ENCODE measurements at regions not wholly inside any gene's neighbourhood (a gene's known extent, or its start where the extent isn't known, plus 50 kb on each side); places are given as distances from the start of the nearest gene placed in this dataset.

DNA sequence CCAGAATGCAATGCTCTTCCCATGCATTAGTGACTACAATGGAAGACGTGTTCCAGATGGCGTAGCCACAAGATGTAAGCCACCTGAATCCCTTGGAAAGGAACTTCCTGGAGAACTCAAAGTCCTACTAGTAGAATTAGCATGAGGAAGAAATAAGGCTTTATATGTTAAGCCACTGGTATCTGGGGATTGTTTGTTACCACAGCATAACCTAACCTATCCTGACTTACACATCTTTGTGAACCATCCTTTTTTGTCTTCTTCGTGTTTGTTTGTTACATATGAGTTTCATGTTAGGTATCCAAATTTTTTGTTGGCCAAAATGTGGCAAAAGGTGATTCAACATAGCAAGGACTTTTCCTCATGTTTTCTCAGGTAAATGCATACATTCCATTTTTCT is 188.9 kb downstream of the C1D start:
- no peak for TF ChIP-seq POLR2A (IDR thresholded peaks at IDR 0.05)
- TF ChIP-seq, protein P1, sequence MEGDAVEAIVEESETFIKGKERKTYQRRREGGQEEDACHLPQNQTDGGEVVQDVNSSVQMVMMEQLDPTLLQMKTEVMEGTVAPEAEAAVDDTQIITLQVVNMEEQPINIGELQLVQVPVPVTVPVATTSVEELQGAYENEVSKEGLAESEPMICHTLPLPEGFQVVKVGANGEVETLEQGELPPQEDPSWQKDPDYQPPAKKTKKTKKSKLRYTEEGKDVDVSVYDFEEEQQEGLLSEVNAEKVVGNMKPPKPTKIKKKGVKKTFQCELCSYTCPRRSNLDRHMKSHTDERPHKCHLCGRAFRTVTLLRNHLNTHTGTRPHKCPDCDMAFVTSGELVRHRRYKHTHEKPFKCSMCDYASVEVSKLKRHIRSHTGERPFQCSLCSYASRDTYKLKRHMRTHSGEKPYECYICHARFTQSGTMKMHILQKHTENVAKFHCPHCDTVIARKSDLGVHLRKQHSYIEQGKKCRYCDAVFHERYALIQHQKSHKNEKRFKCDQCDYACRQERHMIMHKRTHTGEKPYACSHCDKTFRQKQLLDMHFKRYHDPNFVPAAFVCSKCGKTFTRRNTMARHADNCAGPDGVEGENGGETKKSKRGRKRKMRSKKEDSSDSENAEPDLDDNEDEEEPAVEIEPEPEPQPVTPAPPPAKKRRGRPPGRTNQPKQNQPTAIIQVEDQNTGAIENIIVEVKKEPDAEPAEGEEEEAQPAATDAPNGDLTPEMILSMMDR (IDR thresholded peaks at IDR 0.05): no peak

DNA sequence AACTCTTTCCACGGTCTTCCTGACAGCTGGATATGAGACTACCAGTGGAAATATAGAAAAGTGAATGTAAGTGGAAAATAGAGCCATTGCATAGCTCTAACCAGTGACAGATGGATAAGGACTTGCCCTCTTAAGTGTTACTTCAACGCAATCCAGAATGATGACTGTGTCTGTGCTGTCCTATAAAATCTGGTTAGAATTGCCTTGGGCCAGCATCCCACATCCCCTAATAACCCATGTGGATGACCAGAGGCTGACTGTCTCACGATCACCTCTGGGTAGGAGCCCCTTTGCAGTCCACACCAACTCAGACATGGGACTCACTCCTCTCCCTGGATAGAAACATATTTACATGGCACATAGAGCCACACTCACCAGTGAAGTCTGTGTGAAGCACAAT is 186.6 kb downstream of the C1D start:
- 90% methylated on average over 3 of the region's 3 CpGs for WGBS, 2 donors
- TF ChIP-seq POLR2A (IDR thresholded peaks at IDR 0.05): no peak
- TF ChIP-seq, protein P1 (IDR thresholded peaks at IDR 0.05): no peak
- intact Hi-C loops (cut with DNase I; ENCODE audit: low total_unique reads): no loop called here
- no peak overlapping the region for H3K4me3 ChIP-seq (ENCODE audit: low read depth, poor library complexity, severe bottlenecking)
- DNase-seq (ENCODE audit: low spot score in 2 of 2): no peak

More for the DNA sequence above, 188.9 kb downstream of the C1D start:
- H3K4me3 ChIP-seq (ENCODE audit: low read depth, poor library complexity, severe bottlenecking): no peak overlapping the region
- intact Hi-C loops (cut with DNase I; ENCODE audit: low total_unique reads): no loop called here
- no peak for DNase-seq (ENCODE audit: low spot score in 2 of 2)
- WGBS, 2 donors: 95% methylated on average over 3 of the region's 3 CpGs

DNA sequence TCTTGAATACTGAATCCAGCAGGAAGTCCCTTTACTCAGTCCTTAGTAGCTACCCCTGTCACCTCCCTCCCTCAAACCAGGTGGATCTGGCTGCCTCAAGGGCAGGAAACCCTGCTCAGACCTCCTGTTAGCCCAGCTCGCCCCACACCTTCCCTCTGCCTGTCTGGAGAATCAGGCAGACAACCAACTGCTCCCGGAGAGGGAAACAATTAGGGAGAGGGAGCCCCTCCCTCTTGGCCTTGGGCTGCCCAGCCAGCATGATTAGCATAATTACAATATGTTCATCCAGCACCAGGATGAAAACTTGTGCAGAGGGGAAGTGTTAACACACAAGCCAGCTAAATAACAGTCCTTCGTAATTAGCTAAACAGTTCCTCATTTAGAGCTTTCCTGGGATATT is 185.5 kb downstream of the C1D start:
- H3K4me3 ChIP-seq (ENCODE audit: low read depth, poor library complexity, severe bottlenecking): no peak overlapping the region
- WGBS, 2 donors: 17 to 30% methylated on average over 3 of the region's 3 CpGs
- intact Hi-C loops (cut with DNase I; ENCODE audit: low total_unique reads): no loop called here
- DNase-seq (ENCODE audit: low spot score in 2 of 2): no peak
- TF ChIP-seq POLR2A (IDR thresholded peaks at IDR 0.05): no peak
- TF ChIP-seq, protein P1 (IDR thresholded peaks at IDR 0.05): no peak

DNA sequence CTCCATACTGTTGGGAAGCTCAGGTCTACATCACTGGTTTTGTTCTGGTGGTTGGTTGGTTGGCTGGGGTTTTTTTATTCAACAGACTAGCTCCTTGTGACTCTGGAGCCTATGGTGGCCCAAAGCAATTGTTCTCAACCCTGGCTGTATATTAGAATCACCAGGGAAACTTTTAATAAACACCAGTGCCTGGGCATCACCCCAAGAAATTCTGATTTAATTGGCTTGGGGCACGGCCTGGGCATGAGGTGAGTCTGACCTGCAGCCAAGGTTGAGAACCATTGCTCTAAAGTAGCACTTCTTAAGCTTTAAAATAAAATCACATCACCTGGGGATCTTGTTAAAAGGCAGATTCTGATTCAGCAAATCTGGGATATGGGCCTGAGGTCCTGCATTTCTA is 184.1 kb downstream of the C1D start:
- no peak for TF ChIP-seq POLR2A (IDR thresholded peaks at IDR 0.05)
- TF ChIP-seq, protein P1 (IDR thresholded peaks at IDR 0.05): no peak
- WGBS, 2 donors: 47 to 58% methylated on average over 1 of the region's 1 CpG
- intact Hi-C loops (cut with DNase I; ENCODE audit: low total_unique reads): no loop called here
- no peak overlapping the region for H3K4me3 ChIP-seq (ENCODE audit: low read depth, poor library complexity, severe bottlenecking)
- no peak for DNase-seq (ENCODE audit: low spot score in 2 of 2)

DNA sequence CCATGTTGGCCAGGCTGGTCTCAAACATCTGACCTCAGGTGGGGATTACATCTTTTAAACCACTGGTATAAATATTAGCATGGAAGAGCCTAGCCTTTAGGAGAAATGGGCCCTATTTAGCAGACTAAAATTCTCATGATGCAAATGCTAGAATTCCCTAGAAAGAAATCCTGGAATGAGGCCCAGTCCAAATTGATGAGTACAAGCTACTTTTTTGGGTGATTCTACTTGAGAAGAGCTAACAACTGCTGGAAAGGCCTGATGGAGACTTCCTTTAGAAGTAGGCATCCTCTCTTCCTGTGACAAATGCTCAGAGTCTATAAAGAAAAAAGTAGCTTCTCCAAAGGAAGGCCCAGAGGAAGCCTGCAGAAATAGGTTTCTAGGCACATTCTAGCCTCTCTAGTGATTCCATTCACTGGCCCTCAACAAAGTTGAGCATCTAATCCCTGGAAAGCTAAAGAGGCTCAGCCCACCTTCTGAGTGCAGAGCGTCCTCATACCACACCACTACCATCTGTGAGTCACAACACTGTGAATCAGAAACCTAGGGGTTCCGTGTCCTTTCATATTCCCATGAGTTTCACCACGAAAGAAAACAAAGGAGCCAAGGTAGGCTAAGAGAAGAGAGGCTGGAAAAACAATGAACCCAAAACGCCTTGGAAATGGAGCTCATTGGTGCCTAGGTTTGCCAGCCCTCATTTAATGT is 183.1 kb downstream of the C1D start:
- no peak for DNase-seq (ENCODE audit: low spot score in 2 of 2)
- intact Hi-C loops (cut with DNase I; ENCODE audit: low total_unique reads): loop anchor here (5.0 kb wide), 1 partner anchor 127 kb away; no protein-coding TSS in a partner anchor
- WGBS, 2 donors: 46 to 53% methylated on average over 4 of the region's 4 CpGs
- TF ChIP-seq, protein P1 (IDR thresholded peaks at IDR 0.05): no peak
- TF ChIP-seq POLR2A (IDR thresholded peaks at IDR 0.05): no peak
- no peak overlapping the region for H3K4me3 ChIP-seq (ENCODE audit: low read depth, poor library complexity, severe bottlenecking)

Data from lower leg skin (tissue), 4 donors.